ENCODE measurements at regions not wholly inside any gene's neighbourhood (a gene's known extent, or its start where the extent isn't known, plus 50 kb on each side); places are given as distances from the start of the nearest gene placed in this dataset.

DNA sequence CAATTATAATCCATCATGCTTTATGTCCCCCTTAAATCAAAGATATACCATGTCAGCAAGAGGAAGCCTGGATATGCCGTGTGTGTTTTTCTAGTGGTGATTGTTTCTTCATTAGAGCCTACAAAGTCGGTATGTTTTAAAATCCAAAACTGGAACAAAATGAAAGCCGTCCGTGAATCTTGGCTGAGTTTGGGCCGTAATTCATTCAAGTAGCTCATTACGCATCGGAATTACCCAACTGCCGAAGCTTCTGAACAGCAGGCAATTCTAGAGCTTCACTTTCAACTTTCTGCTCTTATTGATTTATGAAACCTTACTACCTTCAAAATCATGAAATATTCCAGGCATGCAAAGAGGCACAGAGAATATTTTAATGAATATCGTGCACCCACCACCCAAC is 224.7 kb downstream of the AACS start:
- intact Hi-C loops (cut with DNase I): no loop called here
- no peak for DNase-seq
- ATAC-seq: no peak

DNA sequence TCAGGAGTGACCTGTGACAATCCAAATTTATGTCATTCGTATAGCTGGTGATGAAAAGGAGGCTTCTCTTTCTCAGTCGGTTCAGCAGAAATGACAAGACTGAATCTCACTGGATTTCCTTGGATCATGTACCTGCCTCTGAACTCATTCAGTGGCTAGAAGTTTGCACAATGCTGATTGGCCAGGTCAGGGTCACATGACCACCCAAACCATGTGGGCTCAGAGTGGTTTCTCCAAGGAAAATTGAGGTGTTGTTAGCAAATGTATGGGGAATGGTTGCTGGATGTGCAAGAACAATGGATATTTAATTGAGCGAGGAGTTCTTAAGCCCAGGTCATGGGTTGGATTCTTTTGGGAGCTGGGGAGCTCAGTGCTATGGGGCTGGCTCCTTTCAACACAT is 227.5 kb downstream of the AACS start:
- ATAC-seq (no peak), DNase-seq (no peak)
- intact Hi-C loops (cut with DNase I): no loop called here

DNA sequence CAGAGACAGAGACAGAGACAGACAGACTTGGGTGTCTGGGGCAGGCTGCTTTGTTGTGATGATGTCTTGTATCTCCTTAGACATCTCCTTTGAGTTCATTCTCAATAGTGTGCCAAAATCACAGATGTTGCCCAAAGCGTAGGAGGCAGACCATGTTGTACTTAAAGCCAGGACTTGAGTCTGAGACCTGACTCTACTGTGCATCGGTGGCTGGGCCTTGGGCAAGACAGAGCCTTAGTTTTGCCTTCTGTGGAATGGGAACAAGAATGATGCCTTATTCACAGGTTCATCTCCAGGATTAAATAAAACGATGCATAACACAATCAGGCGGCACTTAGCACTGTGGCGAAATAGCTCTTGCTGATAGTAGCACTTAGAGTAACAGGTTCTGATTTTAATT is 230.3 kb downstream of the AACS start:
- ATAC-seq: no peak
- intact Hi-C loops (cut with DNase I): no loop called here
- no peak for DNase-seq

DNA sequence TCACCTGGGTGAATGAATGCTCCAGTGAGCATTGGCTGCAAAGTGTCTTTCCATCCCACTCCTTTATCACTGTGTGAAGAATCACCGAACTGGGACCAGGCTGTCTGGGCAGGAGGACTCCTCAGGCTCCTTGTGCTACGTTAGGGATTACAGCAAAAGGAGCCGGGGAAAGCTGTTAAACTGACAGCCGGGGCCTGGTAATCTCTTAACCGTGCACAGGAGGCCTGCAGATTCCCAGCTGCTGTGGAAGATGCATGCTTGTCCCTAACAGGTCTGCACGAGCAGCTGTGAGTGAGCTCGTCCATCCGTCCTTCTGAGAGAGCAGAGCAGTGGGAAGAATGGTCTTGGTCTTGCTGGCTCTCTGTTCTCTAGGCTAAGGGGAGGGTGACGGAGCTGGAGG is 231.5 kb downstream of the AACS start:
- intact Hi-C loops (cut with DNase I): no loop called here
- ATAC-seq: no peak
- DNase-seq: no peak

DNA sequence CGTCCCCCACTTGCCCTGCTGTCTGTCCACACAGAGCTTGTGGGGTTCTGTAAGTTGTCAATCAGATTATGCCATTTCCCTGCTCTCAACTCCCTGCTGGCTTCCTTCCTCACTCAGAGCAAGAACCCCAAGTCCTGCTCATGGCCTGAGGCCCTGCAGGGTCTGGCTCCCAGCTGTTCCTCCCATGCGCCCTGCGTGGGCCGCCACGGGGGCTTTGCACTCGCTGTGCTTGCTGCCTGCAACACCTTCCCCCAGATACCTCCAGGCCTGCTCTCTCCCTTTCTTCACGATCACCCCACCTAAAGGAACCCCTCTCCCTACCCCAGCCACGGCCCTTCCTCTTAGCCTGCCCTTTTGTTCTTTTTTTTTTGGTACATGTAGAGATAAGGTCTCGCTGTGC is 234.6 kb downstream of the AACS start:
- intact Hi-C loops (cut with DNase I): no loop called here
- DNase-seq (no peak), ATAC-seq (no peak)

DNA sequence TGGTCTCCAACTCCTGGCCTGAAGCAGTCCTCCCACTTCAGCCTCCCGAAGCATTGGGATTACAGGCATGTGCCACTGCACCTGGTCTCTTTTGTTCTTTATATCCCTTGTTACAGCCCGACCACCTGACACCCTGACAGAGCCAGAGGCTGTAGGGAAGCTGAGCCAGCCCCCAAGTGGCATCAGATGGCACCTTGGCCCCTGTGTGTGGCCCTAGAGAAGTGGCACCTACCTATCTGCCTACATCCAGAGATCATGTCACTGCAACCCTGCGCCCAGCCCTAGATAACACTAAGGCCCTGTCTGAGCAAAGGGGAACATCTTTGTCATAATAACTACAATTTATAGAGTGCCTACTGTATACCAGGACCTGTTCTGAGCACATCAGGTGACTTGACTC is 235.0 kb downstream of the AACS start:
- ATAC-seq (no peak), DNase-seq (no peak)
- intact Hi-C loops (cut with DNase I): no loop called here

DNA sequence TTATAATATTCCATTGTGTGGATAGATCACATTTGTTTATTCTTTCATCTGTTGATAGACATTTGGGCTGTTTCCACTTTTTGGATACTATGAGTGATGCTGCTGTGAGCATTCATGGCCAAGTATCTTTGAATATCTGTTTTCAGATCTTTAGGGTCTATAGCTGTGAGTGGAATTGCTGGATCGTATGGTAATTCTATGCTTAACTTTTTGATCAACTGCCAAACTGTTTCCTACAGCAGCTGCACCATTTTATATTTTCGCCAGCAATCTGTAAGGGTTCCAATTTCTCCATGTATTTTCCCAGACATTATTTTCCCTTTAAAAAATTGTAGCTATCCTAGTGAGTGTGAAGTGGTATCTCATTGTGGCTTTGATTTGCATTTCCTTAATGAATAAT is 238.1 kb downstream of the AACS start:
- no peak for DNase-seq
- intact Hi-C loops (cut with DNase I): no loop called here
- ATAC-seq: no peak

DNA sequence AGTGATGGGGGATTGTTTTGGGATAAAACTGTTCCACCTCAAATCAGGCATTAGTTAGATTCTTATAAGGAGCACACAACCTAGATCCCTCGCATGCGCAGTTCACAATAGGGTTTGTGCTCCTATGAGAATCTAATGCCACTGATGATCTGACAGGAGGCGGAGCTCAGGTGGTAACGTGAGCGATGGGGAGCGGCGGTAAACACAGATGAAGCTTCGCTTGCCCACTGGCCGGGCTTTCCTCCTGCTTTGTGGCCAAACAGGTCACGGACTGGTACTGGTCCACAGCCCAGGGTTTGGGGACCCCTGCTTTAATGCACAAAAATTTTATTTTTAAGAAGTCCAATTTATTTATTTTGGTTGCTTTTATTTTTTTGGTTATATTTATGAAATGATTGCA is 238.8 kb downstream of the AACS start:
- DNase-seq (no peak), ATAC-seq (no peak)
- intact Hi-C loops (cut with DNase I): no loop called here

DNA sequence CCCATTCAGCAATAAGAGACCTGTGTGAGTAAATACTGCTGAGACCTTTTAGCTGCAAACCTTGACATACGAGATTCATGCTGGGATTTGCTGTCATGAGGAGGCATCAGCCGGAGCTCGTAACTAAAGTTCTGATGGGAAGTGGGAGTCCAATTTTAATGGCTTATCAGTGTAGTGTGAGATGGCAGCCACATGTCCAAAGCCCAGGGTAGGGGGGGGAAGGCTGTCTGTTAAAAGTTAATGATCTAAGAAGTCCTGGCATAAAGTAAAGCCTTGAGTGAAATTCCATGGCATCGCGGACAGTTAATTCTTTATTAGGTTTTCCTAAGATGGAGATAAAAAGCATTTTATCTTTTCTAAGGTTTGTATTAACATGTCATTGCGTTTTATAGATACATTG is 240.0 kb downstream of the AACS start:
- DNase-seq: no peak
- ATAC-seq: no peak
- intact Hi-C loops (cut with DNase I): no loop called here

DNA sequence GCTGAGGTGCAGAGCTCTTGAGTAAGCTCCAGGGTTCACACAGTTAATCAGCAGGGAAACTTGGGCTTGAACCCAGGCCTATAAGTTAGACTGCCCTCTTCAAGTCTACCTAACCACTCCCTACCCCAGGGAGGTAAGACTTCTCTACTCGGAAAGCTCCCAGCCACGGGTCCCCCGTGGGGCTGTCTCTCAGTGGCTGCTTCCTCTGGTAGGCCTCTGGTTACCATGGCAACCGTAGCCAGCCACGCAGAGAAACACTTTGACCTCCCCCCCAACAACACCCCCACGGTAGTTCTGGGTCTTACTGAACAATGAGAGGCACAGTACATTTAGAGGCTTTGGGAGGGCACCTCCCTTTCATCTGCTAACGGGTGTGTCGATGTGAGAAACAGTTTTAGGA is 245.2 kb downstream of the AACS start:
- intact Hi-C loops (cut with DNase I): no loop called here
- ATAC-seq (no peak), DNase-seq (no peak)

DNA sequence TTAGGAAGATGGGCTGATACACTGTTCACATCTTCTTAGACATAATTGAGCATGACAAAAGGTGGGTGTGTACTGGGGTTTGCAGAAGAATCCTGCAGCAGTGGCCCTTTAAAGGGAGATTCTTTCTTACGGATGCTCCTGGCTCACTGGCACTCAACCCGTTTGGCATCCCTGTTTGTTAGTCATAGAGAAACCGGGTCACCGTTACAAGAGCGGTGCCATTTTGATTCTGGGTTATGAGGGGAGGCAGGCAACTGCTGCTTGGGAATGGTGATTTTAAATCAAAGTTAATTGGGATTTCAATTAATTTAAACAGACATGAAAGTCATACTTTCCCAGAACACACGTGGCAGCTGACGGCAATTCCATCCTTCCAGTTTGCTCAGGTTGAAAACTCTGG is 245.8 kb downstream of the AACS start:
- DNase-seq: no peak
- intact Hi-C loops (cut with DNase I): no loop called here
- ATAC-seq: no peak

DNA sequence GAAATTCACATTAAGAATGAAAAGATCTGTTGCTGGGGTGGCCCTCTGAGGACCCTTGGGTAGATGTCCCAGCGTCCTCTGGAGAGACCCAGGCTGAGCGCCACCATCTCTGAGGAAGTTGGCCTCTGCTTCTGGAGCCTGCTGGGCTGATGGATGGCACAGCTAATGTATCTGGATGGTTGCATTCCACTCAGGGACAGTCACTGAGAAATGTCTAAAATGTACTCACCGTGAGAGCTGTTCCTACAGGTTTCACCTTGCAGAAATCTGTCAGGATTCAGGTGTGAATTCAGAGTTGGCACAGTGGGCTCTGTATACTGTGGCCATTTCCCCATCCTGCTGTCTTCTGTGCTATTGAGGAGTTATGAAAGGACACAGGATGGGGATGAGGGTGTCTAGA is 247.2 kb downstream of the AACS start:
- intact Hi-C loops (cut with DNase I): no loop called here
- no peak for ATAC-seq
- DNase-seq: no peak

DNA sequence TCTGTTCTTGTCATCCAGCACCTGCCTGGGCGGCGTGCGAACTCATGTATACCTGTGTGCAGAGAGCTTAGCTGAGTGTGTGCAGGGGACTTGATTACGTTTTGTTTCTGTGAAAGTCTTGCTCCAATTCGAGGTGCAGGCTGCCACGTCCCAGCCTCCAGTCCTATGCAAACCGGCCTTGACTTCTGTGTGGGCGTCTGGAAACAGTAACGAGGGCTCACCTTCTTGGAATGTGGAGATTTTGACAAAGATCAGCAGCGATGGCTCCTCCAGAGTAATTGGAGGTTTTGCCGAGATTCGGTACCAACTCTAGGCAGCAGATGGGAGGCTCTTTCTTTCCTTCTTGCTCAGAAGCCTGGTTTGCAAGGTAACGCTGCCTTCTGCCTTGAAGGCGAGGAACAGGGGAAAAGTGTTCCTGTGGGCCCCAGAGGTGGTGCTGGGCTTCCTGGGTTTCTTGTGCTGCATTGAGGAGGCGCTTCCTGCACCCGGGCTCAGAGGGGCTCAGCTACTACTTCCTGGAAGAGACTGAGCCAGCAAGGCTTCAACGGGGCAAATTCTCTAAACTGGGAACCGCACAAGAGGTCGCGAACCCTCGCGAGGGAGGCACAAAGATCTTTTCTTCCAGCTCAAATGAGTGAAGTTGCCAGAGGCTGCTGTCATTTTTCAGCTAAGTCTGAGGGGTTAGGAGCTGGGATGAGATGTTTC is 249.0 kb downstream of the AACS start:
- DNase-seq (no peak), ATAC-seq (no peak)
- intact Hi-C loops (cut with DNase I): no loop called here

DNA sequence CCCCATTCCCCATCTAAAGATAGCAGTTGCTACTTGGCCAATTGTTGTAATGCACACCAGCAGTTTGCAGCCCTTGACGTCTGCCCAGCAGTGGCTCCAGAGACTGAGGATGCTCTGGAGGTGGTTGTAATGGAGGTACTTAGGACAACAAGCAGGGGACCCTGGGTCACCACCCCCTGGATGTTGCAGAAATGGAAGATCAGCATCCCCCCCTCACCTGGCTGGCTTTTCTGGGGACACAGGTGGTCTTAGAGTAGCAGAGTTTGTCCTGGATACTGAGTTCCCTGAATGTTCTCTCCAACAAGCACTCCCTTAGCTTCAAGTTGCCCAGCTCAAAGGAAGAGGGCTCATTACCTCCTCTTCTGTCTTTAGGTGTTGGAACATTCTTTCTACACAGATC is 250.5 kb downstream of the AACS start:
- DNase-seq (no peak), ATAC-seq (no peak)
- intact Hi-C loops (cut with DNase I): no loop called here

DNA sequence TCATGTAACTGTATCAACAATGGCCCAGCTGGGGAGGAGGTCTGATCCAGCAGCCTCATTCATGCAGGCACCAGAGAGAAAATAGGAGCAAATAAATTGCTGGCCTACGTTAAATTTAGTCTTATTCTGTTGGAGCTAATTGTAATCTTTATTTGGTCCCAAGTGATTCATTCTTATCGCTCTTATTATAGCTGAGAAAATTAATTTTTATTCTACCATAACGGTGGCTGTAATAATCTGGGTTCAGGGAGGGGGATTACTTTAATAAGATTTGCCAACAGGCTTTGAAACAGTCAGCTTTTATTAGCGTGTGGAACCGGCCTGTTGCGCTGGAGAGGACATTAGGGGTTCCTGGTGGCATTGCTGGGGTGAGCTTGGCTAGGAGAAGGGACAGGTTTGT is 254.9 kb downstream of the AACS start:
- ATAC-seq: no peak
- no peak for DNase-seq
- intact Hi-C loops (cut with DNase I): no loop called here

DNA sequence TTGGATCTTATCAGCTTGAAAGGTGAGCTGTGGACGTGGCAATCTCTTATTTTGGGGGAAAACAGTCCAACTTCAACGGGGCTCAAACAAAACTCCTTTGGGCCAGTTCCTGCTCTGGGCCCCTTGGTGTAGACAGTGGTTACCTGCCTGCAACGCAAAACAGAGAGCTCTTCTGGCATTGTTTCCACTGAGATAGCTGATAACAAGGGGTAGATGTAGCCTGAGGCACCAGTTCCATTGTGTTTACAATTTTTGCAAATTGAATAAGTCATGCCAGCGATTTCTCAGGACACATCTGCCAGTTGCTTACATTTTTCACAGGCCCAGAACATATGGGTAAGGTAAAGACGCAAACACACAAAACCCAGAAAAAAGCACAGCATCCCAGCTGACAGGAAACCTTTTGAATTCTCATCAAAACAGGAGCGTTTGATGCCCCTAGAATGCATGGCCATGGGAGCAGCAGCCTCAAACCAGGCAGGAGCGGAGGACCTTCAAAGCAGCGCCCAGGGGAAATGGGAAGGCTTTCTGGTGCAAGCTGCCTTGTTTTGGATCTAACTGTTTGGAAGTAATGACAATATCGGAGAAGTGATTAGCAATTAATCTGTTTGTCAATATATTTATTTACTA is 259.7 kb downstream of the AACS start:
- intact Hi-C loops (cut with DNase I): no loop called here
- no peak for DNase-seq

DNA sequence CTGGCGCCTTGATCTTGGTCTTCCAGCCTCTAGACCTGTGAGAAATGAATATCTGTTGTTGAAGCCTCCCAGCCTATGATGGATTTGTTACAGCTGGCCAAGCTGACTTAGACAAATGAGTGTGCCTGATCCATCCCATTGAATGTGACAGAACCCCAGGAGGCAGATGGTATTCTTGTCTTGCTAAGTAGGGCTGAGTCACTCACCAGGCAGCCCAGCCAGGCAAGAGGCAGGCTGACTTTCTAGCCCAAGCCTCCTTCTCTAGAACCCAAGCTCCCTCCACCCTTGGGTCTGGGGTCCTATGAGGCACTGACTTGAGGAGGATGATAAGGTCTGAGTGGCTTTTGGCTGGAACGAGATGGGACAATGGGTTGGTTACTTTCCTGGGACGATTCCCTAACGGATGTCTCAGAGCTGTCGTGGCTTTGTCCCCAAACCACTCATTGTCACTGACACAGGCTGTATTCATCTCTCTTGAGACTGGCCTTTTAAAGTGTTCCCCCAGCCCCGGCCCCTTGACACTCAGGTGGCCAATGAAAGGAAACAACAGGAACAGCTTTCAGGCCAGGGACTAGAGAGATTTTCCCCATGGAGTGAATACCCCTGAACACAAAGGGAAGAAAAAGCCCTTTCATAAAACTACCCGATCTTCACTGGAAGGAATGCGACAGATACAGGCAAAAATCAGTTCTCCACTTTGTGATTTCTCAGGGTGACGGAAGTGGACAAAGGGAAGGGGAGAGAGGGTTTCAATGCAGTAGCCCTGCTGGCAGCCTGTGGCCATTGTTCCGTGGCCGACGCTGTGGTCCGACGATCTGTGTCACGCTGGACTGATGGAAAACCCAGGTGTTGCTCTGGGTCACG is 264.2 kb downstream of the AACS start:
- DNase-seq (no peak), ATAC-seq (no peak)
- intact Hi-C loops (cut with DNase I): loop anchor here (2.0 to 5.0 kb wide), 2 partner anchors 73 to 75 kb away; no protein-coding TSS in a partner anchor

More for the DNA sequence above, 259.7 kb downstream of the AACS start:
- no peak for ATAC-seq

DNA sequence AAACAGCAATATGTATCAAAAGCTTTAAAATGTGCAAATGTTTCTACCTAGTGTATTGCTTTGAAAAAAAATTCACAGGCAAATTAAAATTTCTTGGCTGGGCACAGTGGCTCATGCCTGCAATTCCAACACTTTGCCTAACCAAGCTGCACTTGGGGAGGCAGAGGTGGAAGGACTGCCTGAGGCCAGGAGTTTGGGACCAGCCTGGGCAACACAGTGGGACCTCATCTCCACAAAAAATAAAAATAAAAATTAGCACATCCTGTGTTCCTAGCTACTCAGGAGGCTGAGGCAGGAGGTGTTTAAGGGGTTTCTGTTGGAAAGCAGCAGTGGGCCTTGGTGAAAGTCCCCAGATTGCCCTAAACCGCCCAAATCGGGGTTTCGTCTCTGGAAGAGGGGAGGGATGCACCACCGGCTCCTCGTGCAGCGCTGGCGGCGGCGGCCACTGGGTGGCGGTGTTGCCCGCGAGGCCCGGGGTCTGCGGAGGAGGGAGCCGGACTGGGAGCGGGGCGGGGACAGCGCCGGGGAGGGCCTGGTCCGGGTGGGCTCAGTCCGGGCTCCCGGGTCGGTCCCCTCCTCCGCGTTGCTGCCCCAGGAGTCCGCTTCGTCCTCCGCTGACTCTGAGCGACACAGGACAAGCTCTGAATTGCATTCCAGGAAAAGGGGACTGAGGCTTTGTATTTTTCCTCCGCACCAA is 265.6 kb downstream of the AACS start:
- intact Hi-C loops (cut with DNase I): loop anchor here (2.0 to 5.0 kb wide), 2 partner anchors 72 to 74 kb away; no protein-coding TSS in a partner anchor
- peak; percentile 68 for DNase-seq
- ATAC-seq: peak; percentile 90 to 97

DNA sequence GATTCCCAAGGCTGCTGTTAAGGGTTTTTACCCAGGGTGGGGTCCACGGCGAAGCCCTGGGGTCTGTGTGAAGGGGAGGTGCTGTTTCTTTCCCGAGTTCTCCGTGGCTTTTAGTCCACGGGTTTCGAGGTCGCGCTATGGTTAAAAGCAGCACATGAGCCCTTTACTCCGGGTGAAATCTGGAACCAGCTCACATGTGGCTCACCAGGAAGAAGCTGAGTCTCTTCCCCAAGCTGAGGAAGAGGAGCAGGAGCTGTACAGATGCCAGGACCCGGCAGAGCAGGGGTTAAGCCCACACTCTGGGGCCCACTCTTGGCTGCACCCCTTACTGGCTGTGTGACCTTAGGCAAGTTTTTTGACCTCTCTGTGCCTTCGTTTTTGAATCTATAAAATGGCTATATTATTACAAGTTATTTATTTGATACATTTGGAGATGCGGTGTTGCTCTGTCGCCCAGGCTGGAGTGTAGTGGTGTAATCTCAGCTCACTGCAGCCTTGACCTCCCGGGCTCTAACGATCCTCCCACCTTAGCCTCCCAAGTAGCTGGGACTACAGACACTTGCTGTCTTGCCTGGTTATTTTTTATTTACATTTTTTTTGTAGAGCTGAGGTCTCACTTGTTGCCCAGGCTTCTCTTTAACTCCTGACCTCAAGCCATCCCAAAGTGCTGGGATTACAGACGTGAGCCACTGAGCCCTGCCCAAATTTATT is 266.3 kb downstream of the AACS start:
- intact Hi-C loops (cut with DNase I): loop anchor here (2.0 to 5.0 kb wide), 2 partner anchors 71 to 73 kb away; no protein-coding TSS in a partner anchor
- ATAC-seq (peak in 1 of 2 donors; percentile 33), DNase-seq (no peak)
